Left colon (tissue), 2 donors: ENCODE measurements at regions not wholly inside any gene's neighbourhood (a gene's known extent, or its start where the extent isn't known, plus 50 kb on each side); places are given as distances from the start of the nearest gene placed in this dataset.

ENCODE experiments used
- ATAC-seq: fragments of 200-7000 bp; cut with Tn5 transposase; one replicate; pipeline ENCODE4 v1.9.1; 2020; ENCODE audit warnings: mild to moderate bottlenecking, moderate library complexity
- DNase-seq, 2 donors: peaks; one replicate each; pipeline ENCODE4 v3.0.0-alpha.2; 2020
- intact Hi-C, 2 donors: fragments of 100-400 bp; cut with DNase I in 1 of 2; cut with micrococcal nuclease in 1 of 2; formaldehyde crosslinking; loops; one replicate each; pipeline versions ENCODE4 v1.11.2 to v1.14.0; 2022; cut with DNase I, micrococcal nuclease
- donor health status: DM: no; HTN: no; CAD: no.
- donor health status: DM: yes; HTN: yes; CAD: no.

- DNase-seq: no peak
- ATAC-seq: no peak
- intact Hi-C loops: no loop called here
These were observed 49.8 kb upstream of the ADTRP start for GRCh38 chr6:11828262-11828870.
